K562 (cell line): ENCODE measurements at regions not wholly inside any gene's neighbourhood (a gene's known extent, or its start where the extent isn't known, plus 50 kb on each side); places are given as distances from the start of the nearest gene placed in this dataset.

Experiments used
- BRCA1 ChIP-seq, 2 experiments: fragments of 450-650 bp in 1 of 2; sonication (generic) in 1 of 2; formaldehyde crosslinking in 1 of 2; IDR thresholded peaks; 2 replicates each; pipeline versions ENCODE4 v1.5.0 to v1.6.1; 2017 to 2020; ENCODE audit warnings: mild to moderate bottlenecking in 1 of 2, missing genetic modification reagents in 1 of 2
- CC2D1A ChIP-seq: fragments of 450-650 bp; IDR thresholded peaks from 2 replicates; pipeline ENCODE4 v1.6.1; 2017; ENCODE audit warnings: mild to moderate bottlenecking
- CTCF ChIP-seq, 3 experiments: IDR thresholded peaks in 2 of 3; conservative IDR thresholded peaks in 1 of 3; 2 replicates each; pipeline ENCODE4 v1.5.1; 2011 to 2012; ENCODE audit warnings: low read length in 3 of 3, mild to moderate bottlenecking in 3 of 3, control low read depth in 2 of 3, improper control_type of control experiment in 1 of 3, inconsistent platforms in 1 of 3, low read depth in 1 of 3, mixed read lengths in 1 of 3, moderate library complexity in 1 of 3; ENCODE audit not compliant: insufficient read depth in 2 of 3
- FOXA3 ChIP-seq, 2 experiments: fragments of 450-650 bp in 1 of 2; sonication (generic) in 1 of 2; formaldehyde crosslinking; IDR thresholded peaks in 1 of 2; conservative IDR thresholded peaks in 1 of 2; 2 replicates each; pipeline versions ENCODE4 v1.4.0 to v1.8.0; 2020 to 2022; ENCODE audit warnings: mild to moderate bottlenecking in 2 of 2, missing genetic modification reagents in 1 of 2
- GATAD2B ChIP-seq: fragments of 450-650 bp; IDR thresholded peaks from 2 replicates; pipeline ENCODE4 v1.6.1; 2017; ENCODE audit warnings: mild to moderate bottlenecking, borderline replicate concordance
- MAFF ChIP-seq: IDR thresholded peaks from 2 replicates; pipeline ENCODE4 v1.6.1; 2012; ENCODE audit warnings: low read length, improper control_type of control experiment
- POLR2G ChIP-seq: fragments of 200-400 bp; formaldehyde crosslinking; IDR thresholded peaks from 2 replicates; pipeline ENCODE4 v1.6.1; 2017; ENCODE audit warnings: low read depth, mild to moderate bottlenecking, antibody characterized with exemption, low read length, moderate library complexity
- TF ChIP-seq, protein P1 (sequence below): sonication (generic); formaldehyde crosslinking; IDR thresholded peaks from 2 replicates; pipeline ENCODE4 v1.9.0; 2022; ENCODE audit warnings: mild to moderate bottlenecking, missing genetic modification reagents

DNA sequence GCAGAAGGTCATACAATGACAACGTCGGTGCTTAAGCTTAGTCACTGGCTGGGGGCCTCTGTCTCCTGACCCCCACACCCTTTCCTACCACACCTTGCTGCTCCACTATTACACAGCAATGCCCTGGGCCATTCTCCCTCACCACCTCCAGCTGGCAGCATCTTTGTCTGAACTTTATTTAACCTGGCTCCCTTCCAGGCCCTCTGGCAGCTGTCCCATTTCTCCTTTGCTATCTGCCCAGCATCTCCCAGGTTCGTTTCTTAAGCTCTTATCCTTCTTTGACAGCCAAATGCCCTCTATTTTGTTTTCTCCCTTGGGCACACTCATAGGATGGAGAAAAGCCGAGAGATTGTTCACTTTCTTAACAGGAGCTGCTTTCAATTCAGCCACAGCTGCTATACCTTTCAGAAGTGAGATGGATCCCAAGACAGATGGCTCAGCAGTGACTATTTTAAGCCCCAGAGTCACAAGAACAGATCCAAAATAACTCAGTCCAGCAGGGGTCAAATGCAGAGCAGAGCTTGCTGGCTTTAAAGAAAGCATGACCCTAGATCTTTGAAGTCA lies 1277.1 kb upstream of the AUTS2 start:
- TF ChIP-seq CTCF (IDR thresholded peaks at IDR 0.05 in 2 of 3, conservative IDR thresholded peaks at IDR 0.05 in 1 of 3; ENCODE audit: insufficient read depth in 2 of 3, low read depth in 1 of 3, low read length in 3 of 3) (no peak), FOXA3 (CRISPR knock-in tag; conservative IDR thresholded peaks at IDR 0.05 in 1 of 2, IDR thresholded peaks at IDR 0.05 in 1 of 2) (no peak), MAFF (no peak), CC2D1A (no peak), BRCA1 (IDR thresholded peaks at IDR 0.05) (no peak), BRCA1 (CRISPR knock-in tag; IDR thresholded peaks at IDR 0.05) (no peak), POLR2G (no peak), GATAD2B (no peak)
- TF ChIP-seq, protein P1, sequence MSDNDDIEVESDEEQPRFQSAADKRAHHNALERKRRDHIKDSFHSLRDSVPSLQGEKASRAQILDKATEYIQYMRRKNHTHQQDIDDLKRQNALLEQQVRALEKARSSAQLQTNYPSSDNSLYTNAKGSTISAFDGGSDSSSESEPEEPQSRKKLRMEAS (CRISPR knock-in tag): no peak
